GM10248 (cell line): ENCODE measurements at regions not wholly inside any gene's neighbourhood (a gene's known extent, or its start where the extent isn't known, plus 50 kb on each side); places are given as distances from the start of the nearest gene placed in this dataset.
A peak's percentile ranks its signal among the peaks of the same experiment; 100 is the strongest.

Source experiments
- CTCF ChIA-PET: fragments of 300-600 bp; sonication (Branson Sonifier 250); formaldehyde crosslinking; extraction: SDS; loops from one replicate; lab custom pipeline; 2021; ENCODE audit warnings: antibody characterized with exemption; lab: Yijun Ruan, JAX
- POLR2A ChIA-PET: fragments of 350-650 bp; sonication (Branson Sonifier 250); formaldehyde crosslinking; extraction: SDS; loops from one replicate; lab custom pipeline; 2020; ENCODE audit warnings: antibody characterized with exemption; lab: Yijun Ruan, JAX
- DNase-seq: peaks from one replicate; pipeline ENCODE4 v3.0.0; 2012; ENCODE audit errors: extremely low spot score
- TF ChIP-seq, protein P1 (sequence below): IDR thresholded peaks from 2 replicates; pipeline ENCODE4 v1.5.1; 2012; ENCODE audit warnings: mild to moderate bottlenecking, low read depth; ENCODE audit errors: extremely low read depth, missing control alignments, control extremely low read depth

- DNase-seq, result no peak
- TF ChIP-seq, protein P1, sequence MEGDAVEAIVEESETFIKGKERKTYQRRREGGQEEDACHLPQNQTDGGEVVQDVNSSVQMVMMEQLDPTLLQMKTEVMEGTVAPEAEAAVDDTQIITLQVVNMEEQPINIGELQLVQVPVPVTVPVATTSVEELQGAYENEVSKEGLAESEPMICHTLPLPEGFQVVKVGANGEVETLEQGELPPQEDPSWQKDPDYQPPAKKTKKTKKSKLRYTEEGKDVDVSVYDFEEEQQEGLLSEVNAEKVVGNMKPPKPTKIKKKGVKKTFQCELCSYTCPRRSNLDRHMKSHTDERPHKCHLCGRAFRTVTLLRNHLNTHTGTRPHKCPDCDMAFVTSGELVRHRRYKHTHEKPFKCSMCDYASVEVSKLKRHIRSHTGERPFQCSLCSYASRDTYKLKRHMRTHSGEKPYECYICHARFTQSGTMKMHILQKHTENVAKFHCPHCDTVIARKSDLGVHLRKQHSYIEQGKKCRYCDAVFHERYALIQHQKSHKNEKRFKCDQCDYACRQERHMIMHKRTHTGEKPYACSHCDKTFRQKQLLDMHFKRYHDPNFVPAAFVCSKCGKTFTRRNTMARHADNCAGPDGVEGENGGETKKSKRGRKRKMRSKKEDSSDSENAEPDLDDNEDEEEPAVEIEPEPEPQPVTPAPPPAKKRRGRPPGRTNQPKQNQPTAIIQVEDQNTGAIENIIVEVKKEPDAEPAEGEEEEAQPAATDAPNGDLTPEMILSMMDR, result no peak
- POLR2A ChIA-PET, result no interaction called here
- CTCF ChIA-PET, result interaction anchor here (1.3 kb wide), 1 partner anchor 28 kb away, joined by 3 read pairs; no protein-coding TSS in a partner anchor
Measured at GRCh38 chr21:15400905-15401304, 328.9 kb upstream of the USP25 start.

DNA sequence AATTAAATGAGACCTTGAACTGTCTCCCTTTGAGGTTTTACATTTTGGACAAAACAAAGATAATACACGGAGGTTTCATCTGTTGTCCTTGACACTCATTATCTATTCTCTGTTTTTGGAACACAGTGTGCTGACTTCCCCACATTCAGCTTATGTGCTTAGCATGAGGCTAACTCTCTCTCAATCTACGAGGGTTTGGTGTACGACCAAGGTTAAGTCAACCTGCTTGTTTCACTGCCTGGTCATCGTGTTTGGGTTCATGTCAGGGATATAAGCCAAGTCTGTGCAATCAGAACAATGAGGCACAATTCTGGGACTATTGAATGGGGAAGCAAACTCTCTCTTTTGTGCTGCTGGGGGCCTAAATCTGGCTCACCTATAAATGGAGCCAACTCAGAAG is 328.5 kb upstream of the USP25 start:
- ChIA-PET POLR2A (no interaction called here), CTCF (no interaction called here)
- TF ChIP-seq, protein P1, result no peak
- DNase-seq, result no peak

DNA sequence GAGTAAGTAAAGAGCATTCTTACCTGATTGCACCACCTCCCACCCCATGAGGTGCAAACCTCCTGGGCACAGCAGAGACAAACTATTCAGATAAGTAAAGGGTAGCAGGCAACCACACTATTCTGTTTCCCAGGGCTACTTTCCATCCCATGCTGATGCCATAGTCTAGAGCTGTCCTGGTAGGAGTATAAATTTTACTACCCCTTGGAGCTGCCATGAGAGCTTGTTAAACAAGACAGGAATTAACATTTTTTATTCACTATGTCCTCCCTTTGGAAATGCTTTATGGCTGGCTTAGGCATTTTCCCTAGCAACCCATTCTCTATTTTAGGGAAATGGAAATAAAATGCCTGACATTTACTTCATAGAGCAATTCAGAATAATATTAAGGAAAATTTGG is 324.6 kb upstream of the USP25 start:
- TF ChIP-seq, protein P1, result no peak
- ChIA-PET CTCF (interaction anchor here (1.4 kb wide), 1 partner anchor 8 kb away, joined by 4 read pairs; no protein-coding TSS in a partner anchor), POLR2A (no interaction called here)
- DNase-seq, result no peak

- TF ChIP-seq, protein P1, result no peak
- CTCF ChIA-PET, result interaction anchor here (1.0 kb wide), 1 partner anchor 76 kb away, joined by 3 read pairs; no protein-coding TSS in a partner anchor
- no peak for DNase-seq
- POLR2A ChIA-PET, result no interaction called here
Measured at GRCh38 chr21:15406791-15407190, 323.0 kb upstream of the USP25 start.

GRCh38 chr21:15407585-15407984 is 322.2 kb upstream of the USP25 start:
- DNase-seq, result no peak
- TF ChIP-seq, protein P1, result no peak
- POLR2A ChIA-PET, result no interaction called here
- CTCF ChIA-PET, result interaction anchor here (1.0 to 1.5 kb wide), 2 partner anchors 12 to 75 kb away, joined by 3 to 4 read pairs; no protein-coding TSS in a partner anchor

GRCh38 chr21:15408089-15408488 is 321.7 kb upstream of the USP25 start:
- POLR2A ChIA-PET, result interaction anchor here (0.7 kb wide), 1 partner anchor 169 kb away, joined by 6 read pairs; no protein-coding TSS in a partner anchor
- DNase-seq, result peak; percentile 26
- CTCF ChIA-PET, result interaction anchor here (1.0 to 1.5 kb wide), 2 partner anchors 11 to 75 kb away, joined by 3 to 4 read pairs; no protein-coding TSS in a partner anchor
- TF ChIP-seq, protein P1, result no peak
